Gastroesophageal sphincter (tissue), 4 donors: ENCODE measurements at regions not wholly inside any gene's neighbourhood (a gene's known extent, or its start where the extent isn't known, plus 50 kb on each side); places are given as distances from the start of the nearest gene placed in this dataset.
"Not testable (repeated sequence)": the region's sequence is repeated elsewhere in the genome, so short reads cannot be mapped to it uniquely, and the experiment has no call there.

ENCODE experiments used
- ATAC-seq: fragments of 150-250 bp; one replicate; pipeline ENCODE4 v1.9.1; 2016; ENCODE audit warnings: mild to moderate bottlenecking, moderate library complexity
- H3K27ac ChIP-seq, 4 donors: fragments of 200-600 bp; sonication (generic) in 3 of 4; 1 replicate in 3 of 4; 2 replicates in 1 of 4; pipeline ENCODE4 v1.5.1; 2016 to 2019
- H3K27me3 ChIP-seq: fragments of 200-600 bp; sonication (generic); one replicate; pipeline ENCODE4 v1.5.1; 2019
- H3K36me3 ChIP-seq, 2 donors: fragments of 200-600 bp; sonication (generic); one replicate each; pipeline ENCODE4 v1.5.1; 2019; ENCODE audit warnings: control low read depth in 1 of 2
- H3K4me1 ChIP-seq, 3 donors: fragments of 200-600 bp; sonication (generic); 1 replicate in 2 of 3; 2 replicates in 1 of 3; pipeline ENCODE4 v1.5.1; 2016 to 2019; ENCODE audit warnings: control low read depth in 2 of 3
- H3K4me3 ChIP-seq, 2 donors: fragments of 200-600 bp; sonication (generic); one replicate each; pipeline ENCODE4 v1.5.1; 2019; ENCODE audit warnings: mild to moderate bottlenecking in 1 of 2, moderate library complexity in 1 of 2
- H3K9me3 ChIP-seq, 3 donors: fragments of 200-600 bp; sonication (generic); one replicate each; pipeline ENCODE4 v1.5.1; 2017 to 2019; ENCODE audit warnings: control low read depth in 2 of 3
- CTCF ChIP-seq, 4 experiments: fragments of 200-600 bp in 2 of 4; fragments of 450-650 bp in 2 of 4; sonication (generic) in 1 of 4; IDR thresholded peaks; one replicate each; pipeline ENCODE4 v1.5.1; 2017 to 2019; ENCODE audit warnings: antibody characterized with exemption in 4 of 4, mild to moderate bottlenecking in 2 of 4, moderate library complexity in 2 of 4
- EP300 ChIP-seq: sonication (generic); formaldehyde crosslinking; IDR thresholded peaks from one replicate; pipeline ENCODE4 v1.6.1; 2017; ENCODE audit warnings: antibody characterized with exemption, mild to moderate bottlenecking
- POLR2A ChIP-seq, 2 donors: fragments of 450-650 bp; IDR thresholded peaks; one replicate each; pipeline ENCODE4 v1.6.1; 2017; ENCODE audit warnings: antibody characterized with exemption in 2 of 2, mild to moderate bottlenecking in 2 of 2, moderate library complexity in 1 of 2
- POLR2AphosphoS5 ChIP-seq: sonication (generic); formaldehyde crosslinking; IDR thresholded peaks from one replicate; pipeline ENCODE4 v1.6.1; 2017; ENCODE audit warnings: antibody characterized with exemption
- WGBS, 2 donors: methylation state at CpG; one replicate each; pipeline ENCODE4 v1.1.5; 2018; ENCODE audit warnings: low coverage in 1 of 2; 5-methylcytosine and 5-hydroxymethylcytosine counted together

GRCh38 chr1:222004034-222004433 lies 262.1 kb upstream of the DUSP10 start:
- 60 to 100% methylated on average over 3 of the region's 3 CpGs for WGBS, 2 donors
- H3K36me3 ChIP-seq: no peaks in the 10 kb centered on the region

GRCh38 chr1:222002503-222002902 lies 260.6 kb upstream of the DUSP10 start:
- Histone ChIP-seq H3K27me3 (no peaks in the 10 kb centered on the region), H3K4me3 (no peak overlapping the region), H3K4me1 (no peaks in the 10 kb centered on the region), H3K27ac (no peak overlapping the region), H3K9me3 (no peaks in the 10 kb centered on the region), H3K36me3 (no peaks in the 10 kb centered on the region)
- 100% methylated on average over 1 of the region's 1 CpG for WGBS, 2 donors
- ATAC-seq: no peak
- TF ChIP-seq EP300 (no peak), POLR2AphosphoS5 (no peak), POLR2A (IDR thresholded peaks at IDR 0.05) (no peak), CTCF (IDR thresholded peaks at IDR 0.05) (no peak)

More at GRCh38 chr1:222004034-222004433, 262.1 kb upstream of the DUSP10 start:
- Histone ChIP-seq H3K4me3 (no peak overlapping the region), H3K27me3 (no peaks in the 10 kb centered on the region), H3K27ac (no peak overlapping the region), H3K9me3 (no peaks in the 10 kb centered on the region), H3K4me1 (no peaks in the 10 kb centered on the region)
- no peak for ATAC-seq
- no peak for TF ChIP-seq POLR2AphosphoS5
- TF ChIP-seq POLR2A (IDR thresholded peaks at IDR 0.05): no peak
- no peak for TF ChIP-seq EP300
- no peak for TF ChIP-seq CTCF (IDR thresholded peaks at IDR 0.05)

GRCh38 chr1:222000131-222000530 lies 258.2 kb upstream of the DUSP10 start:
- Histone ChIP-seq H3K4me3 (no peak overlapping the region), H3K27me3 (no peaks in the 10 kb centered on the region), H3K9me3 (no peaks in the 10 kb centered on the region), H3K4me1 (no peaks in the 10 kb centered on the region), H3K36me3 (no peaks in the 10 kb centered on the region), H3K27ac (no peak overlapping the region)
- ATAC-seq: no peak
- TF ChIP-seq POLR2A (IDR thresholded peaks at IDR 0.05): no peak
- TF ChIP-seq EP300: no peak
- no peak for TF ChIP-seq CTCF (IDR thresholded peaks at IDR 0.05)
- TF ChIP-seq POLR2AphosphoS5: no peak
- whole genome bisulfite sequencing, 2 donors: 98 to 100% methylated on average over 3 of the region's 3 CpGs

- no peak overlapping the region for H3K27ac ChIP-seq
- H3K4me3 ChIP-seq: no peak overlapping the region
- H3K9me3 ChIP-seq: no peaks in the 10 kb centered on the region
- H3K27me3 ChIP-seq: no peaks in the 10 kb centered on the region
- ATAC-seq: no peak
- no peaks in the 10 kb centered on the region for H3K36me3 ChIP-seq
- TF ChIP-seq EP300: no peak
- TF ChIP-seq CTCF (IDR thresholded peaks at IDR 0.05): no peak
- TF ChIP-seq POLR2A (IDR thresholded peaks at IDR 0.05): no peak
- TF ChIP-seq POLR2AphosphoS5: no peak
- H3K4me1 ChIP-seq: no peaks in the 10 kb centered on the region
- 78 to 98% methylated on average over 6 of the region's 6 CpGs for WGBS, 2 donors
Observed at GRCh38 chr1:221998781-221999180, 256.9 kb upstream of the DUSP10 start.

- Histone ChIP-seq H3K9me3 (no peaks in the 10 kb centered on the region), H3K36me3 (no peaks in the 10 kb centered on the region), H3K27me3 (no peaks in the 10 kb centered on the region), H3K4me1 (no peaks in the 10 kb centered on the region), H3K27ac (no peak overlapping the region), H3K4me3 (no peak overlapping the region)
- WGBS, 2 donors: 55 to 60% methylated on average over 2 of the region's 2 CpGs
- no peak for ATAC-seq
- TF ChIP-seq EP300: no peak
- TF ChIP-seq POLR2A (IDR thresholded peaks at IDR 0.05): no peak
- no peak for TF ChIP-seq CTCF (IDR thresholded peaks at IDR 0.05)
- TF ChIP-seq POLR2AphosphoS5: no peak
Observed at GRCh38 chr1:221998186-221998612, 256.3 kb upstream of the DUSP10 start.

- H3K9me3 ChIP-seq, H3K27ac ChIP-seq, H3K36me3 ChIP-seq, H3K4me1 ChIP-seq, H3K27me3 ChIP-seq, ATAC-seq, H3K4me3 ChIP-seq: not testable (repeated sequence)
- 27 to 75% methylated on average over 1 of the region's 1 CpG for WGBS, 2 donors
Observed at GRCh38 chr1:221997012-221997411, 255.1 kb upstream of the DUSP10 start.
